Cardiac muscle cell (in vitro differentiated cells and primary cell): ENCODE measurements at regions not wholly inside any gene's neighbourhood (a gene's known extent, or its start where the extent isn't known, plus 50 kb on each side); places are given as distances from the start of the nearest gene placed in this dataset.
A peak's percentile ranks its signal among the peaks of the same experiment; 100 is the strongest.

Experiments used
- DNase-seq, 2 donors: peaks; one replicate each; pipeline versions ENCODE4 v3.0.0 to v3.0.0-alpha.2; 2010 to 2017; ENCODE audit warnings: low read depth in 1 of 2, low spot score in 1 of 2
- H3K27ac ChIP-seq: fragments of 200-600 bp; sonication (generic); 2 replicates; pipeline ENCODE4 v1.5.1; 2016
- H3K27me3 ChIP-seq: fragments of 200-600 bp; sonication (generic); 2 replicates; pipeline ENCODE4 v1.6.0; 2016; ENCODE audit warnings: control low read depth
- H3K36me3 ChIP-seq: fragments of 200-600 bp; sonication (generic); 2 replicates; pipeline ENCODE4 v1.5.1; 2016; ENCODE audit warnings: control low read depth
- H3K4me1 ChIP-seq: fragments of 200-600 bp; sonication (generic); 2 replicates; pipeline ENCODE4 v1.8.1; 2017; ENCODE audit warnings: low read depth, mild to moderate bottlenecking, mixed run types
- H3K4me3 ChIP-seq: fragments of 200-600 bp; sonication (generic); 2 replicates; pipeline ENCODE4 v1.5.1; 2016; ENCODE audit warnings: mild to moderate bottlenecking
- H3K9me3 ChIP-seq: fragments of 200-600 bp; sonication (generic); 2 replicates; pipeline ENCODE4 v1.5.1; 2017; ENCODE audit warnings: low read depth, mild to moderate bottlenecking, control low read depth
- CTCF ChIP-seq: IDR thresholded peaks from 2 replicates; pipeline ENCODE4 v1.5.1; 2012; ENCODE audit warnings: low read depth, mild to moderate bottlenecking, low read length

- Histone ChIP-seq H3K4me3 (no peak overlapping the region), H3K27ac (no peak overlapping the region), H3K36me3 (no peaks in the 10 kb centered on the region), H3K27me3 (no peaks in the 10 kb centered on the region), H3K4me1 (no peaks in the 10 kb centered on the region), H3K9me3 (no peaks in the 10 kb centered on the region)
- no peak for DNase-seq
- TF ChIP-seq CTCF, result no peak
These were observed 85.3 kb upstream of the FNDC3A start for GRCh38 chr13:48890391-48890790.

GRCh38 chr13:48891586-48891985 is 84.1 kb upstream of the FNDC3A start:
- Histone ChIP-seq H3K4me3 (no peak overlapping the region), H3K27me3 (no peaks in the 10 kb centered on the region), H3K36me3 (no peaks in the 10 kb centered on the region), H3K4me1 (no peaks in the 10 kb centered on the region), H3K9me3 (no peaks in the 10 kb centered on the region), H3K27ac (no peak overlapping the region)
- TF ChIP-seq CTCF, result no peak
- DNase-seq, result peak in 1 of 2 donors; percentile 27

- TF ChIP-seq CTCF, result no peak
- peak in 1 of 2 donors; percentile 73 for DNase-seq
- Histone ChIP-seq H3K36me3 (no peaks in the 10 kb centered on the region), H3K4me1 (no peaks in the 10 kb centered on the region), H3K4me3 (no peak overlapping the region), H3K27me3 (no peaks in the 10 kb centered on the region), H3K9me3 (no peaks in the 10 kb centered on the region), H3K27ac (no peak overlapping the region)
These were observed 83.5 kb upstream of the FNDC3A start for GRCh38 chr13:48892053-48892687.

GRCh38 chr13:48892688-48893075 is 83.0 kb upstream of the FNDC3A start:
- H3K36me3 ChIP-seq, result no peaks in the 10 kb centered on the region
- no peak overlapping the region for H3K27ac ChIP-seq
- no peaks in the 10 kb centered on the region for H3K27me3 ChIP-seq
- no peak overlapping the region for H3K4me3 ChIP-seq
- TF ChIP-seq CTCF, result no peak
- no peaks in the 10 kb centered on the region for H3K9me3 ChIP-seq
- DNase-seq, result no peak
- no peaks in the 10 kb centered on the region for H3K4me1 ChIP-seq

GRCh38 chr13:48896312-48896711 is 79.4 kb upstream of the FNDC3A start:
- no peak for TF ChIP-seq CTCF
- DNase-seq, result peak in 1 of 2 donors; percentile 49
- Histone ChIP-seq H3K36me3 (no peaks in the 10 kb centered on the region), H3K4me3 (no peak overlapping the region), H3K27ac (no peak overlapping the region), H3K27me3 (peaks cover 22% of the 10 kb centered on the region), H3K4me1 (no peaks in the 10 kb centered on the region), H3K9me3 (no peaks in the 10 kb centered on the region)
